AG09309 (cell line): ENCODE measurements at regions not wholly inside any gene's neighbourhood (a gene's known extent, or its start where the extent isn't known, plus 50 kb on each side); places are given as distances from the start of the nearest gene placed in this dataset.

Source experiments
- DNase-seq: peaks from one replicate; pipeline ENCODE4 v3.0.0-alpha.2; 2010; ENCODE audit warnings: low read depth
- H3K4me3 ChIP-seq: 2 replicates; pipeline ENCODE4 v1.5.1; 2011; ENCODE audit warnings: mild to moderate bottlenecking, low read depth, low read length, moderate library complexity; ENCODE audit not compliant: control insufficient read depth
- TF ChIP-seq, protein P1 (sequence below): IDR thresholded peaks from 2 replicates; pipeline ENCODE4 v1.5.1; 2011; ENCODE audit warnings: mild to moderate bottlenecking, low read depth, low read length, inconsistent platforms; ENCODE audit not compliant: insufficient read depth, control insufficient read depth; ENCODE audit errors: missing control alignments

DNA sequence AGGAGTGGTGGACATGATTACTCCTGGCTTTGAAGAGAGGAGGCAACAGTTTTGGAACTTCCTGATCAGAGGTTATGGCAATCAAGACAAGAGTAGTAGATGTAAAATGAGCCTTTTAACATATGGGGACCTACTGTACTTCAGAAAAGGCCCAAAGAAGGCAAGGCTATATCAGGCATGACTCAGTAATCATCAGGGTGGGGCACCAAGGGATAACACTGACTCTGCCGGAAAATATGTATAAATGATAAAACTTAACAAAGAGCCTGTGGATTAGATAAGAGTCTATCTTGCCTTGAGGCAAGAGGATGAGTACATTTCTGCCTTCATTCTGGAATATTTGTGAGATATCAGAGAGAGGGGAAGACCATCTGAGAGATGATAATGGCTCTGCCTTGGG lies 1389.9 kb upstream of the MAP3K7 start:
- DNase-seq, result no peak
- TF ChIP-seq, protein P1, sequence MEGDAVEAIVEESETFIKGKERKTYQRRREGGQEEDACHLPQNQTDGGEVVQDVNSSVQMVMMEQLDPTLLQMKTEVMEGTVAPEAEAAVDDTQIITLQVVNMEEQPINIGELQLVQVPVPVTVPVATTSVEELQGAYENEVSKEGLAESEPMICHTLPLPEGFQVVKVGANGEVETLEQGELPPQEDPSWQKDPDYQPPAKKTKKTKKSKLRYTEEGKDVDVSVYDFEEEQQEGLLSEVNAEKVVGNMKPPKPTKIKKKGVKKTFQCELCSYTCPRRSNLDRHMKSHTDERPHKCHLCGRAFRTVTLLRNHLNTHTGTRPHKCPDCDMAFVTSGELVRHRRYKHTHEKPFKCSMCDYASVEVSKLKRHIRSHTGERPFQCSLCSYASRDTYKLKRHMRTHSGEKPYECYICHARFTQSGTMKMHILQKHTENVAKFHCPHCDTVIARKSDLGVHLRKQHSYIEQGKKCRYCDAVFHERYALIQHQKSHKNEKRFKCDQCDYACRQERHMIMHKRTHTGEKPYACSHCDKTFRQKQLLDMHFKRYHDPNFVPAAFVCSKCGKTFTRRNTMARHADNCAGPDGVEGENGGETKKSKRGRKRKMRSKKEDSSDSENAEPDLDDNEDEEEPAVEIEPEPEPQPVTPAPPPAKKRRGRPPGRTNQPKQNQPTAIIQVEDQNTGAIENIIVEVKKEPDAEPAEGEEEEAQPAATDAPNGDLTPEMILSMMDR, result no peak
- no peak overlapping the region for H3K4me3 ChIP-seq

DNA sequence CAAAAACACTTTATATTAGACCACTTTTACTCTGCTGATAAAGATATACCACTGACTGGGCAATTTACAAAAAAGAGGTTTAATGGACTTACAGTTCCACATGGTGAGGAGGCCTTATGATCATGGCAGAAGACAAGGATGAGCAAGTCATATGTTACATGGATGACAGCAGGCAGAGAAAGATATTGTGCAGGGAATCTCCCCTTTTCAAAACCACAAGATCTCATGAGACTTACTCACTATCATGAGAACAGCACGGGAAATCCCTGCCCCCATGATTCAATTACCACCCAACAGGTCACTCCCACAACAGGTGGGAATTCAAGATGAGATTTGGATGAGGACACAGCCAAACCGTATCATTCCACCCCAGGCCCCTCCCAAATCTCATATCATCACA lies 1383.8 kb upstream of the MAP3K7 start:
- TF ChIP-seq, protein P1, result no peak
- no peak for DNase-seq
- no peak overlapping the region for H3K4me3 ChIP-seq

DNA sequence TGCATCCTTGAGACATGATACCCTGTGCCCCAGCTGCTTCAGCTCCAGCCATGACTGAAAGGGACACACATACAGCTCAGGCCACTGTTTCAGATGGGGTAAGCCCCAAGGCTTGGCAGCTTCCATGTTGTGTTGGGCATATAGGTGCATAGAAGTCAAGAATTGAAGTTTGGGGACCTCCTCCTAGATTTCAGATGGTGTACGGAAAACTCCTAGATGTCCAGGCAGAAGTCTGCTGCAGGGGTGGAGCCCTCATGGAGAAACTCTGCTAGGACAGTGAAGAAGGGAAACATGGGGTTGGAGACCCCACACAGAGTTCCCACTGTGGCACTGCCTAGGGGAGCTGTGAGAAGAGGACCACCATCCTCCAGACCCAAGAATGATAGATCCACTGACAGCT lies 1379.0 kb upstream of the MAP3K7 start:
- TF ChIP-seq, protein P1, result no peak

DNA sequence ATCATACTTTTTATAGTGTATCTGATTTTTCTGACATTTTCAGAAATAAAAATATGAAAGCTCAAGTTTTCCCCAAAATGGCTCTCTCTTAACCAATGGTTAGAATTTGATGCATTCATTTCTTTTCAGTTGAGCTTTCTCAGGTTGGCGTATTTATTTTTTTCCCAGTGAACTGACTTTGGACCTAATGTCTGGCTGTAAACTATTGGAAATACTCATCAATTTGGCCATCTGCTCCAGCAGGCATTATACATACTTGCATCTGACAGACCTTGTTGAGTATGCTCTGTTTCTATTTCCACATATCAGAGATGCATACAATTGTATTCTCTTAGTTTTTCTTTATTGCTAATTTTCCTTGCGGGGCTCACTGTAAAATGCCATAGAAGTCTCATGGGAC lies 1374.8 kb upstream of the MAP3K7 start:
- DNase-seq, result no peak
- TF ChIP-seq, protein P1, result no peak

More for the DNA sequence above, 1379.0 kb upstream of the MAP3K7 start:
- DNase-seq, result no peak
- no peak overlapping the region for H3K4me3 ChIP-seq

DNA sequence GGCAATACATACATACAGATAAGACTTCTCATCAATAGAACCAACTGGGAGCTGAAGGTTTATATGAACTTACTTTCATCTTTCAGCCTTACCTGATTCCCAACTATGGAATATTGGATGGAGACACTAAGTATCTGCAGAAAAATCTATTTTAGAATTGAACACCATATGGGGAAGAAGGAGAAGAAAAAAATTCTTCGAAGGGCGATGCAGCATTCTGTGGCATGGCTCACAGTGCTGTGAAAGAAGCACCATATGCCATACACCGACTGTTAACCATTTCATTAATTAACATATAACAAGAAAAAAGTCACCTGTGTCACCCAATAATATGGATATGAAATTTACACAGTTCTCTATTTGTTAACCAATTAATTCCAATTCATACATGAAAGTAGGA lies 1374.4 kb upstream of the MAP3K7 start:
- TF ChIP-seq, protein P1, result no peak
- DNase-seq, result no peak
- H3K4me3 ChIP-seq, result no peak overlapping the region

More for the DNA sequence above, 1374.8 kb upstream of the MAP3K7 start:
- no peak overlapping the region for H3K4me3 ChIP-seq

DNA sequence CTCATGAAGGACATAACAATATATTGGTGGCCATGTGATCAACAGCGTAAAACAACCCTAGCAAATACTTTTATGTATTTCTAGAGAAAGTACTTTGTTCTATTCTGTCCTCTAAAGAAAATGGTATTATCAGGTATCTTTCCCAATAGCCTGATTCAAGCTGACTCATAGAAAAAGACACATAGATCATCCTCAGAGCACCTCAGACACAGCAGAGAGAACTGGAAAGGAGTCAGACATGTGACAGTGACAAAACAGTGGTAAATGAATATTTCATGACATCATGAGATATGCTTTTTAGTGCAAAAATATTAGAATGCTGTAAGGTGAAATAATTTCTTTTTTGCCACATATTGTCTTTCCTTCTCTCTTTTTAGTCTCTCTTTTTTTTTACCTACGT lies 1355.0 kb upstream of the MAP3K7 start:
- TF ChIP-seq, protein P1, result no peak
- no peak overlapping the region for H3K4me3 ChIP-seq
- DNase-seq, result no peak

DNA sequence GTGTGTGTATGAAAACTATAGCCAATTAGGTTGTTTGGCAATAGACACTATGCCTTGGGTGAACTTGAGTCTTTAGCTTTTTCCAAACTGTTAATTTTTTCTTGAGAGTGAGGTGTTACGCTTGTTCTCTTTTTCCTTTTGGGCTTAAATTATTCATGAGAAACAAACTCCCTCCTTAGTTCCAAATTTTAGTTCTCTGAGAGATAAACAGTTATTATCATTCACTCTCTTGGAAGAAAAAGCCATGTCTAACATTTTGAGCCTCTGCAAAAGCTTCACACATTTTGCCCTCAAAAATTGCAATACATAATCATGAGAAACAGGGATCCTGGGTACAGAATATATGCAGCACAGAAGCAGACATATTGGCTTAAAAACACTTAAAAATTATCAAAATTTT lies 1353.9 kb upstream of the MAP3K7 start:
- no peak for DNase-seq
- no peak overlapping the region for H3K4me3 ChIP-seq
- TF ChIP-seq, protein P1, result no peak
